ENCODE measurements at regions not wholly inside any gene's neighbourhood (a gene's known extent, or its start where the extent isn't known, plus 50 kb on each side); places are given as distances from the start of the nearest gene placed in this dataset.

DNA sequence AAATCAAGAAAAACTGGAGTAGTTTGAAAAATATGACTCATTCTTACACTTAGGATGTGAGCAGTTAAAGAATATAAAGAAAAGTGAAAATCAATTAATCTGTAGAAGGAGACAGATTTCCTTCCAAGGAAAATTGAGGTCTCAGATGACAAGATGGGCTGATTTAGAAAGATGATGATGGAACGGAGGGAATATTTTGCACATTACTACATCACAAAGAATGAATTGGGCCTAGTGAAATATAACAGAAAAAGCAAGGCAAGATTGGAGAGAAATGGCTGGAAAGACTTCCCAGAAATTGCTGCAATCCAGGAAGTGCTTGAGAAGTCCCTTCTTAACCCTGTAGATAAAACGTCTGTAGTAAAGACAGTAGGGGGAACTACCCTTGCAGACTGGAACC, 169.1 kb upstream of the SYT6 start:
- no peak for TF ChIP-seq GABPB2 (CRISPR knock-in tag; conservative IDR thresholded peaks at IDR 0.05)
- no peak for TF ChIP-seq DACH1 (IDR thresholded peaks at IDR 0.05; ENCODE audit: partially characterized antibody)
- TF ChIP-seq HNRNPH1 (optimal IDR thresholded peaks at IDR 0.05; ENCODE audit: low read depth, low read length), result no peak
- no peak for TF ChIP-seq ZNF77 (CRISPR knock-in tag; IDR thresholded peaks at IDR 0.05)
- TF ChIP-seq, protein P1, sequence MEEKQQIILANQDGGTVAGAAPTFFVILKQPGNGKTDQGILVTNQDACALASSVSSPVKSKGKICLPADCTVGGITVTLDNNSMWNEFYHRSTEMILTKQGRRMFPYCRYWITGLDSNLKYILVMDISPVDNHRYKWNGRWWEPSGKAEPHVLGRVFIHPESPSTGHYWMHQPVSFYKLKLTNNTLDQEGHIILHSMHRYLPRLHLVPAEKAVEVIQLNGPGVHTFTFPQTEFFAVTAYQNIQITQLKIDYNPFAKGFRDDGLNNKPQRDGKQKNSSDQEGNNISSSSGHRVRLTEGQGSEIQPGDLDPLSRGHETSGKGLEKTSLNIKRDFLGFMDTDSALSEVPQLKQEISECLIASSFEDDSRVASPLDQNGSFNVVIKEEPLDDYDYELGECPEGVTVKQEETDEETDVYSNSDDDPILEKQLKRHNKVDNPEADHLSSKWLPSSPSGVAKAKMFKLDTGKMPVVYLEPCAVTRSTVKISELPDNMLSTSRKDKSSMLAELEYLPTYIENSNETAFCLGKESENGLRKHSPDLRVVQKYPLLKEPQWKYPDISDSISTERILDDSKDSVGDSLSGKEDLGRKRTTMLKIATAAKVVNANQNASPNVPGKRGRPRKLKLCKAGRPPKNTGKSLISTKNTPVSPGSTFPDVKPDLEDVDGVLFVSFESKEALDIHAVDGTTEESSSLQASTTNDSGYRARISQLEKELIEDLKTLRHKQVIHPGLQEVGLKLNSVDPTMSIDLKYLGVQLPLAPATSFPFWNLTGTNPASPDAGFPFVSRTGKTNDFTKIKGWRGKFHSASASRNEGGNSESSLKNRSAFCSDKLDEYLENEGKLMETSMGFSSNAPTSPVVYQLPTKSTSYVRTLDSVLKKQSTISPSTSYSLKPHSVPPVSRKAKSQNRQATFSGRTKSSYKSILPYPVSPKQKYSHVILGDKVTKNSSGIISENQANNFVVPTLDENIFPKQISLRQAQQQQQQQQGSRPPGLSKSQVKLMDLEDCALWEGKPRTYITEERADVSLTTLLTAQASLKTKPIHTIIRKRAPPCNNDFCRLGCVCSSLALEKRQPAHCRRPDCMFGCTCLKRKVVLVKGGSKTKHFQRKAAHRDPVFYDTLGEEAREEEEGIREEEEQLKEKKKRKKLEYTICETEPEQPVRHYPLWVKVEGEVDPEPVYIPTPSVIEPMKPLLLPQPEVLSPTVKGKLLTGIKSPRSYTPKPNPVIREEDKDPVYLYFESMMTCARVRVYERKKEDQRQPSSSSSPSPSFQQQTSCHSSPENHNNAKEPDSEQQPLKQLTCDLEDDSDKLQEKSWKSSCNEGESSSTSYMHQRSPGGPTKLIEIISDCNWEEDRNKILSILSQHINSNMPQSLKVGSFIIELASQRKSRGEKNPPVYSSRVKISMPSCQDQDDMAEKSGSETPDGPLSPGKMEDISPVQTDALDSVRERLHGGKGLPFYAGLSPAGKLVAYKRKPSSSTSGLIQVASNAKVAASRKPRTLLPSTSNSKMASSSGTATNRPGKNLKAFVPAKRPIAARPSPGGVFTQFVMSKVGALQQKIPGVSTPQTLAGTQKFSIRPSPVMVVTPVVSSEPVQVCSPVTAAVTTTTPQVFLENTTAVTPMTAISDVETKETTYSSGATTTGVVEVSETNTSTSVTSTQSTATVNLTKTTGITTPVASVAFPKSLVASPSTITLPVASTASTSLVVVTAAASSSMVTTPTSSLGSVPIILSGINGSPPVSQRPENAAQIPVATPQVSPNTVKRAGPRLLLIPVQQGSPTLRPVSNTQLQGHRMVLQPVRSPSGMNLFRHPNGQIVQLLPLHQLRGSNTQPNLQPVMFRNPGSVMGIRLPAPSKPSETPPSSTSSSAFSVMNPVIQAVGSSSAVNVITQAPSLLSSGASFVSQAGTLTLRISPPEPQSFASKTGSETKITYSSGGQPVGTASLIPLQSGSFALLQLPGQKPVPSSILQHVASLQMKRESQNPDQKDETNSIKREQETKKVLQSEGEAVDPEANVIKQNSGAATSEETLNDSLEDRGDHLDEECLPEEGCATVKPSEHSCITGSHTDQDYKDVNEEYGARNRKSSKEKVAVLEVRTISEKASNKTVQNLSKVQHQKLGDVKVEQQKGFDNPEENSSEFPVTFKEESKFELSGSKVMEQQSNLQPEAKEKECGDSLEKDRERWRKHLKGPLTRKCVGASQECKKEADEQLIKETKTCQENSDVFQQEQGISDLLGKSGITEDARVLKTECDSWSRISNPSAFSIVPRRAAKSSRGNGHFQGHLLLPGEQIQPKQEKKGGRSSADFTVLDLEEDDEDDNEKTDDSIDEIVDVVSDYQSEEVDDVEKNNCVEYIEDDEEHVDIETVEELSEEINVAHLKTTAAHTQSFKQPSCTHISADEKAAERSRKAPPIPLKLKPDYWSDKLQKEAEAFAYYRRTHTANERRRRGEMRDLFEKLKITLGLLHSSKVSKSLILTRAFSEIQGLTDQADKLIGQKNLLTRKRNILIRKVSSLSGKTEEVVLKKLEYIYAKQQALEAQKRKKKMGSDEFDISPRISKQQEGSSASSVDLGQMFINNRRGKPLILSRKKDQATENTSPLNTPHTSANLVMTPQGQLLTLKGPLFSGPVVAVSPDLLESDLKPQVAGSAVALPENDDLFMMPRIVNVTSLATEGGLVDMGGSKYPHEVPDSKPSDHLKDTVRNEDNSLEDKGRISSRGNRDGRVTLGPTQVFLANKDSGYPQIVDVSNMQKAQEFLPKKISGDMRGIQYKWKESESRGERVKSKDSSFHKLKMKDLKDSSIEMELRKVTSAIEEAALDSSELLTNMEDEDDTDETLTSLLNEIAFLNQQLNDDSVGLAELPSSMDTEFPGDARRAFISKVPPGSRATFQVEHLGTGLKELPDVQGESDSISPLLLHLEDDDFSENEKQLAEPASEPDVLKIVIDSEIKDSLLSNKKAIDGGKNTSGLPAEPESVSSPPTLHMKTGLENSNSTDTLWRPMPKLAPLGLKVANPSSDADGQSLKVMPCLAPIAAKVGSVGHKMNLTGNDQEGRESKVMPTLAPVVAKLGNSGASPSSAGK (IDR thresholded peaks at IDR 0.05), result no peak
- TF ChIP-seq RBFOX2 (IDR thresholded peaks at IDR 0.05; ENCODE audit: low read depth, low read length), result no peak
- TF ChIP-seq ZNF280A (IDR thresholded peaks at IDR 0.05; ENCODE audit: low read depth, partially characterized antibody), result no peak
- TF ChIP-seq ZNF3 (CRISPR knock-in tag; IDR thresholded peaks at IDR 0.05), result no peak
- H2AFZ ChIP-seq (ENCODE audit: low read depth, low read length), result no peak overlapping the region
- no peaks in the 10 kb centered on the region for H3K36me3 ChIP-seq (ENCODE audit: control insufficient read depth, insufficient read depth, low read length)
- no peaks in the 10 kb centered on the region for H4K20me1 ChIP-seq (replicated peaks; ENCODE audit: control insufficient read depth, insufficient read depth, low read length)
- H3K9me3 ChIP-seq (replicated peaks; ENCODE audit: control insufficient read depth, insufficient read depth, low read depth, low read length), result no peaks in the 10 kb centered on the region
- BruUV-seq (replicated peaks), result no TSS peak
- H3K27ac ChIP-seq (ENCODE audit: extremely low read depth, low read depth, low read length), result no peak overlapping the region
- FAIRE-seq (no peak), ATAC-seq (no peak), DNase-seq (ENCODE audit: extremely low read depth in 1 of 4, low spot score in 3 of 4) (no peak)
- intact Hi-C loops (cut with micrococcal nuclease), result no loop called here
- H3K4me1 ChIP-seq (replicated peaks in 1 of 2; ENCODE audit: control insufficient read depth in 2 of 2, insufficient read depth in 2 of 2, low read length in 2 of 2), result no peaks in the 10 kb centered on the region
- no peak overlapping the region for H3K4me2 ChIP-seq (ENCODE audit: insufficient read depth, low read length)
- 7% methylated on average over 2 of the region's 2 CpGs for WGBS (ENCODE audit: insufficient coverage, low coverage, missing lambda C conversion rate)
- in situ Hi-C loops (cut with MboI), result no loop called here
- peaks cover 0 to 10% of the 10 kb centered on the region in 2 experiments; a peak in 1 of 5 replicates for H3K27me3 ChIP-seq (ENCODE audit: control insufficient read depth in 2 of 2, insufficient read depth in 2 of 2, low read length in 2 of 2)
- no peak overlapping the region for H3K9ac ChIP-seq (ENCODE audit: insufficient read depth in 1 of 2, low read depth in 2 of 2, low read length in 2 of 2)
- no peaks in the 10 kb centered on the region for H3K79me2 ChIP-seq (ENCODE audit: control insufficient read depth, insufficient read depth, low read length)
- H3K9me1 ChIP-seq (ENCODE audit: control insufficient read depth, insufficient read depth, low read length), result no peaks in the 10 kb centered on the region
- POLR2A ChIA-PET, result no interaction called here
- no peak overlapping the region for H3K4me3 ChIP-seq
- CTCF ChIA-PET (ENCODE audit: low intra/inter-chr PET ratio), result no interaction called here

Measured in K562 (cell line).